ENCODE measurements at regions not wholly inside any gene's neighbourhood (a gene's known extent, or its start where the extent isn't known, plus 50 kb on each side); places are given as distances from the start of the nearest gene placed in this dataset.

DNA sequence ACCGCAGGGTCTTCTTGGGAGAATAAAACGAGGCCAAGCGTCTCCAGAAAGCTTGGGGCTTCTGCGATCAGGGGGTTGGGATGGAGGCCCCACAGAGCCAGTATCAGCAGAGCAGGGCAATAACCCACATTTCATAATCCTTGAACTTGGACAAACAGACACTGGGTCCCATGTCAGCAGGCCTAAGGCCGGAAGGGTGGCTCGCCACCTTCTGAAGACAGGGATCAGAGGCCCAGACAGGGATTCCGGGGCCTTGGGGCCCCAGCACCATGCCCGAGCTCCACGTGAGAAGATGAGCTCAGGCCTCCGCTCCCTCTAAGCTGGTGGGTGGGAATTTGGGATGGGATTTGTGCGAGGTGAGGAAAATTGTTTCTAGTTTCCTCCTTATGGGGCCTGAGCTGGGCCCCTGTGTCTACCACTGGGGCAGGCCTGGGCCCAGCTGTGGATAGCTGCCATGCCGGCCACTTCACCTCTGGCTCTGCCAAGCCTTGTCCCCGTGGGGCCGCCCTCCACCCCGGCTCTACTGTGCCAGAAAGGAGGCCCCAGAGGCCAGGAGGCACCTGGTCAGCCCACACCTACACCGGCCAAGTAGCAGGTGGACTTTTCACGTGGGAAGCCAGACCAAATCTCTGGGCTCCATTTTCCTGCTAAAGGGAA lies 67.2 kb upstream of the DLK1 start:
- DNase-seq = no peak

DNA sequence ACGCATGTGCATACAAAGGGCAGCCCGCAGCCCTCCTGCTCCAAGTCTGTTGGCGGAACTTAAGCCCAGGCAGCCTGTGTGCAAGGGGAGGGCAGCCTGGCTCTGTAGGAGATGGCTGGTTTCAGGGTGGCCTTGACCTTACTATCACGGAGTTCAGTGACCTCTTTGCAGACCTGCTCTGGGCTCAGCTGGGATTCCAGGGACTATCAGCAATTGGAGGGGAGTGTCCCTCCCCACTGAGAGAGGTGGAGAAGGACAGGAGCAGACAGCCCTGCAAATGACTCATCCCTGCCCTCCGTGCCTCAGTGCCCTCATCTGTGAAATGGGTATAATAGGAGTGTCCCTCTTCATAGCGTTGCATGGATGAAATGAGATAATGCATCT lies 66.2 kb upstream of the DLK1 start:
- no peak for DNase-seq

DNA sequence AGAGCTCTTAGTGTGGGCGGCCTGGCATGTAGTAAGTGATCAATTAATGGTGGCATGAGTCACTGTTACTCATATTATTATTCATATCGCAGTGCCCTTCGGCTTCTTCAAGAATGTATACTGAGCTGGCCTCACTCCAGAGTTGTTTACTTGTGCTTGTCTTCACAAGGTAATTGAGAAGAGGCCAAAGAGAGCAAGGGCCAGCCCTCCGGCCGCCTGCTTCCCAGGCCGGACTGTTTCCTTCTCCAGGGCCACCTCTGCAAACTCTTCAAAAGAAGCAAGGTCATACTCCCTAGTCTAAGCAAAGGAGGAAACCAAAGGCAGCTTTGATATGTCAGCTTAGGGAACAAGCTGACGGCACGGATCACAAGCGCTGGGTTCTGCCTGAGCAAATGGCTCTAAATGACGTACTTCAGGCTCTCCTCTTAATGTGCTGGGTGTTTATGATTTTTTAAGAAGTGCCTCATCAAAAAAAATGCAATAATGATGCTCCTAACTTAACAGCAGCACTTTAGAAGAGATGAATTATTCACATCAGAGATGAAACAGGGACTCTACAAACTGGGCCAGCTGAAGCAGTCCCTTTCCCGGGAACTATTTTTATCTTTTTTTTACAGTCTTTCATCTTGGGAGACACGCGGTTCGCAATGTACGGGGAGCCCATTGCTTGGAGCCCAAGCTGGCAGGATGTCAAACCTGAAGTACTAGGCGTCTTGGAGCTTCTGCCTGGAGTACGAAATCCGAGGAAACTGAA lies 65.6 kb upstream of the DLK1 start:
- no peak for DNase-seq

DNA sequence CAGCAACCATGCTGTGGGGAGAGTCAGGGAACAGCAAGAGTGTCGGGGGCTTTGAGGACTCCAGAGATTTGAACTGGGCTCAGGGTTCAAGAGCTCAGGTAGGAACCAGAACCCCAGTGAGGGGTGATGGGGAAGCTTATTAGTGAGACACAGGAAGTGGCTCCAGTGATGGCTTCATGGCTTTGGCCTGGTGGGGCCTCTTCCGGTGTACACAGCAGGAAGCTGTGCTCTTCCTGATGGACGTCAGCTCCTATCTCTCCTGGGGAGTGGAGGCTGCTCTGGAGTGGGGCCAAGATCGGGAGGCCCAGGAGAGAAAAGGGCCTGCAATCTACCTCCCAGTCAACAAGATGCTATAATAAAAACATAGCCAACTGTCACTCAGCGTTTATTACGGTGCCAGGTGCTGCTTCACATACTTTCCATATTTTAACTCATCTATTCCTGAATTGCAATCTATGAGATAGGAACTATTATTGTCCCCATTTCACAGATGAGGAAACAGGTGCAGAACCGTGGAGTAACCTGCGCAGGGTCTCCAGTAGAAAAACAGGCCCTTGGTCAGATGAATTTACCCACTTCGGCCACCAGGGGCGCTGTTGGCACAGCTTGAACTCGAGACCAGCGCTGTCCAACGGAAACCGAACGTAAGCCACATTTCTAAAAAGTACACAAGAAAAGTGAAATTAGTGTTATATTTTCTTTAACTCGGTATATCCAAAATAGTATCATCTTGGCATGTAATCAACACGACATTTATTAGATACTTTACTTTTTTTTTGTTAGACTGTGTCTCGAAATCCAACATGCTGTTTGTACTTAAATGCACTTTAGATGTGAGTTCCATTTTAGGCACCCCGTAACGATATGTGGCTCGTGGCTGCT lies 63.6 kb upstream of the DLK1 start:
- peak; percentile 63 for DNase-seq

DNA sequence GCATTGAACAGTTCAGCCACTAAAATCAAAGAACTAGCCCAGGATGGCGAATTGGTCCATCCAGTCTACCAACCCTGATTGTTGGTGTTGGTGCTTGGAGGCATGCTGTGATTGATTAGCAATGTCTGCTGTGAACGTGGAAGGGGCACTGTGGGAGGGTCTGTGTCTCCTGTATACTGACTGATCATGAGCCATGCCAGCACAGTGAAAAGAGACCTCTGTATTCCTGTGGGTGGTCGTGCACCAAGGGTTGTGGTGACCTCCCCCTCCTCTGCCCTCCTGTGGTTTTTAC lies 63.0 kb upstream of the DLK1 start:
- DNase-seq = no peak

DNA sequence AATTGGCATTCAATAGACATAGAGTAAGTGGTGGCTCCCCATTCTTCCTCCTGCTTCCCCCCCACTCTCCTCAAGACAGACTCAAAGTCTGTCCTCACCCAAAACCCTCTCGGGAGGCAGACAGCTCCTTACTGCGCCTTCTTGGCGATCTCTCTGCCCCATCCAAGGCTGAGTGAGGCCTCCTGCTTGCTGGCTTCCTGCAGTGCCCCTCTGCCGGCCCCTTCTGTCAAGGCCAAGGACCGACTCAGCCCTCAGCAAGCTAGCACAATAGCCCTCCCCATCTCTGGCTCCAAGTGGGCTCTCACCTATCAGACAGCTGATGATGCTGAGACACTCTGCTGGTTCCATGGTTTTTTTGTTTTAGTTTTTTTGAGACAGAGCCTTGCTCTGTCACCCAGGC lies 62.5 kb upstream of the DLK1 start:
- no peak for DNase-seq

DNA sequence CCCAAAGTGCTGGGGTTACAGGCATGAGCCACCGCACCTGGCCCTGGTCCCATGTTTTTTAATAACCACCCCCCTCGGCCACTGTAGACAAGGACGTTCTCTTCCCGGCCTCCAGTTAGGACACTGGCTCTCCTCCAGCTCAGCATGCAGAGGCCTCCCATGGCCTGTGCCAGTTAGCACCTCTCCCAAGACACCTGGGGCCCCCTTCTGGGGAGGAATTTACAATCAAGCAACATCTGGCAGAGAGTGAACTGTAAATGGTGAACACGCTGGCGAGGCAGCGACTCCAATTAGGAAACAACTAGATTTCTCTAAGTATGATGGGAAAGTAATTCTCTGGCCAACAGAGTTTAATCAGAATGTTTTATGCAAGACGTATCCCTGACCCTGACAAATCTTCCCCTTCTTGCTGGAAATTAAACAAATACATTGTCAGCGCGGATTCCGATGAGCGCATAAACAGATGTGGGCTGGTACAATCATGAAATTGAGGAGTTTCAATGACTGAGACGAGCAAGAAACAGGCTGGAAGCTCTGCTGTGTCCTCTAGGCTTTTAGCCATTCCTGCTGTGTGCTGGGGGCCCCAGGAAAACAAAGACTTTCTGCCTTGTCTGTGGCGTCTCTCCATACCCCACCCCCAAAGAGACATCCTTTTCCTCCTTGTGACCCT lies 61.7 kb upstream of the DLK1 start:
- no peak for DNase-seq

DNA sequence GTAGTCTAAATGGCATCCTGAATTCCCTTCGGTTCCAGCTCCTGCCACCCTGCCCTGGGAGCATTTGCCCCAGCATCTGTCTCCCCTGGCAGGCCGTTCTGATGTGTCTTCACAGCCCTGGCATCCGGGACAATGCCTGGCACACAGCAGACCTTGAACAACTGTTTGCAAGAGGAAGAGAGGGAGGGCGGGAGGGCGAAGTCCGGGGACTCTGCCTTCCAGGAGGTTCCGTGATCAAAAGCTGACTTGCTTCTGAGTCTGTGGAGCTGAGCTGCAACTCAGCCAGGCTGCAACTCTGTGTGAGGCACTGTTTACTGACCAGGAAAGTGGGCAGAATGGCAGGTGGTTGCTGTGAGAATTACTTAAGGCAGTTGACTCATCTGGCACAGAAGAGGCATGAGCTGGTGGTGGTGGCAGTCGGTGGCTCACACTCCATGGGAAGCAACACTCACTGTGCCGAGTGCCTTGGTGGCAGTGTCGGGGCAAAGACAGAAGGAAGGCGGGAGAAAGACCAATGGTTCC lies 61.1 kb upstream of the DLK1 start:
- no peak for DNase-seq

DNA sequence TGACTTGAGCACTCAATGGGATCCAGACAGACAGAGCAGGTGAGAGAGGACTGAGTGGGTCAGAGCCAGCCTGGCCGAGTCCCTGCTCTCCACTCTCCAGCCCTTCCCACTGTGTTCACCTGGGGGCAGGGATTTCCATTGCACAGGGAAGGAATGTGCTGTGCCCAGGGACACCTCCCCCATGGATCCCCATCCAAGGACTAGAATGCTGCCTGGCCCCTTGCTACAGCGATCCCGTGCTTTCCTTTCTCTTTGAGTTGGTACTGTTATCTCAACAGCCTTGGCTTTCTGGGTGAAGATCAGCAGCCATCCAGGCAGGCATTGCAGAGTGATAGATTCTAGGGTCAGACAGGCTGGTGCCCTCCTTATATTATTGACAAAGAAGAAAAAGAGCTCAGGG lies 60.3 kb upstream of the DLK1 start:
- no peak for DNase-seq

DNA sequence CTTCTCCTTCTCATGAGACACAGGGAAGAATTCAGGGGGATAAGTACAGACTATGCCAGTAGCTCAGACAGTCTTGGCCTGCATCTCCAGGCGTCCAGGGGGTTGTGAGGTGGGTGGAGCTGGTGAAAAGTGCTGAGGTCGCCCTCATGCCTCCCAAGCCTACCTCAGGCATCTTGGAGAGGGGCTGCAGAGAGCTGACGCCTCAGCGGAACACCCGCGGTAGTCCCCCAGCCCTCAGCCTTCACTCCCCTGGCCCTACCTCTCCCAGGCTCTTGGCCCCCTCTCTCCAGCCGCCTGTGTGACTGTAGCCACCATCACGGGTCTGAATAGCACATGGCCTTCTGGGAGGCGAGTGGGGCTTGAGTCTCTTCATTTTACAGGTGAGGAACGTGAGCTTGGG lies 59.8 kb upstream of the DLK1 start:
- DNase-seq = no peak

DNA sequence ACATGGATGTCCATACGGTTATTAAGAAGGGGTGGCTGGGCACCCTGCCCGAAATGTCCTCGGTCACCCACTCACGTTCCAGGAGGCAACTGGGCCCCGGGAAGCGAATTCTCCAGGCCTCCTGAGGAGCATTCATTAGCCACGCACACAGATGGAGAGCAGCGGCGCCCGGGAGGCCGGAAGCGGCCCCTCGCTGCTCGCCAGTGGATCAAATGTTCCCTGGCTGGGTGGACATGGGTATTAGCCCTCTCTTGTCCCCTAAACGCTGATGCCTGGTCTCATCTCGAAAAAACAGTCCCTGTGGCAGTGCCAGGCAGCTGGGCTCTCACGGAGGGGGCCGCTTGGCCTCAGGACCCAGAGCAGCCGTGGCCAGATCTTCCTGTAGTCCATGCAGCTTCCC lies 59.0 kb upstream of the DLK1 start:
- DNase-seq = no peak

DNA sequence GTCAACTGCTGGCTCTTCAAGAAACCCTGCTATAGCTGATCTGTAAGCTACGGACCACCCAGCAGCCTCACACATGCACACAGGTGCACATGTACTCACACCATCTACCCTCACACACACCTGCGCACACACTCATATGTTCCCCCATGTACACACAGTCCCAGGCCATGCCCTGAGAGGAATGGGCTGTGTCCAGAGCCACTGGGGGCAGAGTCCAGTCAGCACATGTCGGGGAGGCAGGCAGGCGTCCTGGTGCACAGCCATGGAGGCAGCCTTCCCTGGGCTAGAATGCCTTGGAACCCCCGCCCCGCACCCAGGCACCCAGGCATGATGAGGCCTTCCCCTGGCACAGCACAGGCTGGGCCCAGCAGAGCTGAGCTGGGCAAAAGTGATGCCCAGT lies 58.3 kb upstream of the DLK1 start:
- no peak for DNase-seq

DNA sequence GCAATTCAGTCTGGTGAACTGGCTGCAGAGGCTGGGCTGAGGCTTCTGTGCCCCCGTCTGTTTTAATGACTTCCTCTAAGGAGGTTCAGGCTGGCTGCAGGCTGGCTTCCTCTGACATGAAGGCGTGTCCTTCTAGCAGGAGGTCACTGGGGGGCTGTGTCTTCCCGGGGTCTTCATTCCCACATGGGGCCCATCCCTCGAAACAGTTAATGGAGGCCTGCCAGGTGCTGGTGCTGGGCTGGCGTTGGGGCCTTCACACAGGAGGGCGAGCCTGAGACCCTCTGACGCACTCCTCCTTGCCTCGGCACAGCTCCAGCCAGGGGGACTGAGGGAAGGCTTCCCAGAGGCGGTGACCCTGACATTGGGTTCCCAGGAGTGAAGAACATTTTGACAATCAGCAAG lies 57.7 kb upstream of the DLK1 start:
- no peak for DNase-seq

DNA sequence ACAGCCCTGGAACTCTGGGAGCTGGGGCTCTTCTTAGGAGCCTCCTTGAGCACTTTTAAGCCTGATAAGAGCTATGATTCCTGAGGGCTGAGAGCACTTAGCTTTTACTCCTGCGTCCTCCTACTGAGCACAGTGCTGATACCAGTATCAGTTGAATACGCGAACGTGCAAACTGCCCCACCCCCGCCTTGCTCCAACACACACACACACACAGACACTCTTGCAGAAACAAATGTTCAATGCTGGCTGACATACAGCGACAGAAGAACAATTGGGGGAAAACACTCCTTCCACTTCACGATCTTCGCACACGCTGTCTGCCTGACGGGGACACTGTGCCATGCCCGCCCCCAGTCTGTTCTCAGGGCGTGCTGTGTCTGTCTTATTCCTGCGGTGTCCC lies 57.2 kb upstream of the DLK1 start:
- no peak for DNase-seq

DNA sequence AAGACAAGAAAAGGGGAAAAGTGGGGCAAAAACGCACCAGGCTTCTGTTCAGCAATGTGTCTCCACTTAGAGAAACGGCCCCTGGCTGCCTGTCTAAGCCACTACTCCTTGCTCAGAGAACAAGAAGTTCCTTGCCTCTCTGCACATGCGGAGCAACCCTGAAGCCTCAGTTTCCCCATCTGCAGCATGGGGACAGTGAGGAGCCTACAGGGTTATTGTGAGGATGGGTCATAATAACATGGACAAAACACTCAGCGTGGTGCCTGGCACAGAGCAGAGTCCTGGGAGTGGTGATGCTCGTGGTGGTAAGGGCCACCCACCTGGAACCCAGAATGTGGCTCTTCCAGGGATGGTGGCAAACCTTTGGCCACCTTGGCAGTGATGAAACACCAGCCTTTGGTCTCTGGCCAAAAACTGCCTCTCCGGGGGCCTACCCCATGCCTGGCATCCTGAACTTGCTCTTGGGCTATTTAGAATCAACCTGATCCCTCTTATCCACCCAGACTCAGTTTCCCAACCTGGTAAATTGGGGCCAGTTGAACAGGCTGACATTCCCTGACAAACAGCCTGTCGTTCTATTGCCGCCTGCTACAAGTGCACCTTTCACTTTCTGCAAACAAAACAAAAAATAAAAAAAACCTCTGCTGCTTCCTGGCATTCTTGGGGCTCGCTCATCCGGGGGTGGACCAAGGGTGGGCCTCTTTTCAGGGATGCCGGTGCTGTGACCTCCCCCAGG lies 56.5 kb upstream of the DLK1 start:
- DNase-seq = no peak

DNA sequence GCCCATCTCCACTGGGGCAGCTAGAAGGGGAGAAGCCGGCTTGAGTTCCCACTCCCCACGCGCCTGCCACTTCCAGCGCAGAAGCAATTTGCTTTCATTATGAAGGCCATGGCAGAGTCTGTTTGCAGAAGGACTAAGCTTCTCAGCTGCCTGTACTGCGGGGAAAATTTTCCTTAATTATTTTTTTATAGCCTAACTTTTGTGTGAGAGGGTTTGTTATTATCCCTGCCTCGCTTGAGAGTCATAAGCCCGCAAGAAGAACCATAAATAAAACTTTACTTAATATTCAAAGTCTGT lies 56.0 kb upstream of the DLK1 start:
- peak; percentile 11 for DNase-seq

DNA sequence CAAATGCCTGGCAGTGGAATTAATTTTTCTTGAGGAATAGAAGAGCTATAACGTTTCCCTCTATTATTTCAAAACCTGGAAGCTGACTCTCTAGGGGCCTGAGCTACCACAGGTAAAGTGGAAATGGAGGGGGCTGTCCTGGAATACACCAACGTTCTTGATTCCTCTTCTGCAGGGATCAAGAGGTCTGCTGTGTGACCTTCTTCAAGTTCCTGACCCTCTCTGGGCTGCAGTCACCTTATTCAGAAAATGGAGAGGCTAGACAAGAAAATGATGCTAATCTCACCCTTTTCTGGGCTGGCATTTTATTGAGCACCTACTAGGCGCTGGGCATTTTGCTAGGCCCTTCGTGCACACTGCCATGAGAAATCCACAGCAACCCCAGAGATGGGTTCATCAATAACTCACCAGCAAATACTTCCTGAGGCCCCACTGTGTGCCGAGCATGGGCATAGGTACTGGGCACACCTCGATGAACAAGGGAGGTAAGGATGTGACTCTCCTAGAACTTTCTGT lies 55.2 kb upstream of the DLK1 start:
- no peak for DNase-seq

DNA sequence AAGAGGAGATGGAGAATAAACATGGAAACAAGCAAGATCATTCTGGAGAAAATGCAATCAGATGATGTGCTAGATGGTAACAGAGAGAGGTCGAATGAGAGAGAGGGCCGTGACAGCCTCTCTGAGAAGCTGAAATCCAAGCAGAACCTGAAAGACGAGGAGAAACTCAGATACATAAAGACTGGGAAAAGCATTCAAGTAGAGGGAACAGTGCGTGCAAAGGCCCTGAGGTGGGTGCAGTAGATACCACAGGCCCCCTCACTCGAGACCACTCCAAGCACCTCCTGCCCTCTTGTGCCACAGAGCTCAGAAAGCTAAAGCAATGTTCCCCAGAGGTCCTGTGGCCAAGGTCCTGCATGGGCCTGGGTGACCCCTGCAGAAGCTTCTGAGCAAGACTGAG lies 54.8 kb upstream of the DLK1 start:
- DNase-seq = no peak

DNA sequence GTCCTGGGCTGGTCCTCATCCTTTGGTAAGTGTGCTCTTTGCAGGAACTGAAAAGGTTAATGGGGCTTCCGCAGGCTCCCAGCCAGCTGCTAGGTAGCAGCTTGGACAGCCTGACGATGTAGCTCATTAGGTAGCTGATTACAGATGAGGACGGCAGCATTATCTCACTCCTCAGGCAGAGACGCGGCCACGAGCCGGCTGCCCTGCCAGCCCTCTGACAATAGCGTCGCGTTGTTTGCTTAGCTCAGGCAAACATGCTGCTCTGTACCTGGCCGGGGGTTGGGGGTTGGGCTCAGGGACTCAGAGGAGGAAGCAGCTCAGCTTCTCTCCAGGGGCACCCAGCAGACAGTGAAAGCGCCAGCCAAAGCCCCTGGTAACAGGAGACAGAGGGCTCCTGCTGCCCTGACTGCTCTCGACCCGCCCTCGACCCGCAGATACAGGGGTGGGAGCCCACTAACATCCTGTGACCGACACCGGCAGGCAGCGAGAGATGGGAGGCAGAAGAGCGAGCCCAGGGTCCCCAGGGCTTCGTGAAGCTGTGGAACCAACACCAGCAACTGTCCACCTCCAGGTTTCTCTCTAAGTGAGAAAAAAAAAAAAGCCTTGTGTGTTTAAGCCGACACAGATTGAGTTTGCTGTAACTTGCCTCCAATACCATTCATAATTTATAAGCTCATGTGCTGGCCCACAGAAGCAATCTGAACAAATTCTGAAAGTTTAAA lies 53.4 kb upstream of the DLK1 start:
- peak; percentile 79 for DNase-seq

DNA sequence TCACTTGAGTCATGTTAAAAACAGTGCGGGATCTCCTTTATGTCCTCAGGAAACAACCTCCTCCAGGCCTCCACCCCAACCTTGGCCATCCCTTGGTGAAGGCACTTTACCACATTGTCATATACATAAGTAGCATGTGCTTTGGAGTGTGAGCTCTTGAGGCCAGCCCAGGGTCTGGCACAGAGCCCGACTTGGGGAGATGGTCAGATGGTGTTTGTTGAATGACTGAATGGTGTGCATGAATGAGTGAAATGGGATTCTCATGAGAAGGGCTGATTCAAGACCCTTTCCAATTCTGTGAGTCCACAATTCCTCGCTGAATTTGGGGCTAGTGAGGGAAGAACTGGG lies 52.9 kb upstream of the DLK1 start:
- no peak for DNase-seq

DNA sequence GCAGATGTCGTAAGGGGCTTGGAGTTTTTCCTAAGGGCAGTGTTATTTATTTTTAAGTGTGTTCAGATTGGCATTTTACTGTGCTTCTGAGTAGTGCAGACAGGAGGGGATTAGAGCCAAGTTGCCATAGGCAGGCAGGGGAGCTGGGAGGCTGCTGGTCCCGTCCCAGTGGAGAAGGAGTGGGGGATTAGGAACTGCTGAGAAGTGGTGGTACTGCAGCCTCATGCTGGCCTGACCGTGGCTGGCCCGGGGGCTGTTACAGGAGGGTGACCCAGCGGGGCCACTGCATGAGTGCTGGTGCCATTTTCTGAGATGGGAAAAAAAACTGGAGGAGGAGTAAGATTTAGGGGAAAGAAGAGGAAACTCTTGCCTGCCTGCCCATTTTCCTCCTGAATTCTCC lies 52.3 kb upstream of the DLK1 start:
- DNase-seq = no peak
